RPMI8226 (cell line): ENCODE measurements at regions not wholly inside any gene's neighbourhood (a gene's known extent, or its start where the extent isn't known, plus 50 kb on each side); places are given as distances from the start of the nearest gene placed in this dataset.
"Not testable (repeated sequence)": the region's sequence is repeated elsewhere in the genome, so short reads cannot be mapped to it uniquely, and the experiment has no call there.

Source experiments
- DNase-seq: peaks from one replicate; pipeline ENCODE4 v3.0.0-alpha.2; 2015

DNA sequence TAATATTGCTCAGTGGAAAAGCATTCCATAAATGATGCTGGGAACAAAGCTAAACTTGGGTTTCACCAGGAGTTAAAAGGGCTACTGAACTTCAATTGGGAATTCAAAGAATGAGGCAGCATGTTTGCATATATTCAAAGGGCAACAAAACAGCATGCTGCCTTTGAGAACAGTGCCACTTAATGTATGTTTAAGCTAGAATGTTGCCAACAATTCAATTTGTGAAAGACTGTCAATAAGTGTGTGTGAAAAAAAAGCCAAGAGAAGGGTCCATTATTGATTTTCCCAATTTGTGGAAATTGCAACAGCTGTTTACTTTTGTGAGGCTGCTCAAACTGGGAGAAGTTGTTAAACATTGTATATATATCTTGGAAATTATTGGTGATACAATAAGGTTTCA, 701.9 kb upstream of the ACTRT1 start:
- no peak for DNase-seq

DNA sequence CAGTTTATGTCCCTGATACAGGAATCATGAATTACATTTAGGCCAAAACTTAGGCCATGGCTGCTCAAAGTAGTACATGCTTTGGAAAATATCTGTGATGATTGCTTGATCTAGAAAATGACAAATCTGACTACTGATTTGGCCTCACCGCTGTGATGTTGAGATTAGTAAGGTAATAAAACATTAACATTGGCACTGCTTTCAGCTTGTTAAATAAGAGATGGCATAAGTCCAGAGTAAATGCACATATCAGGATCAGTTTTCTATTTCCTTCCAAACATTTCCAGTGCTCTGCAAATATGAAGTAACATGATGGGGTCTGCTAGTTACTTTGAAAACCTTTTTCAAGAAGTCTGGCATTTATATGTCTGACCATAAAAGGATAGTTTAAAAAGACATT, 687.3 kb upstream of the ACTRT1 start:
- DNase-seq = no peak

DNA sequence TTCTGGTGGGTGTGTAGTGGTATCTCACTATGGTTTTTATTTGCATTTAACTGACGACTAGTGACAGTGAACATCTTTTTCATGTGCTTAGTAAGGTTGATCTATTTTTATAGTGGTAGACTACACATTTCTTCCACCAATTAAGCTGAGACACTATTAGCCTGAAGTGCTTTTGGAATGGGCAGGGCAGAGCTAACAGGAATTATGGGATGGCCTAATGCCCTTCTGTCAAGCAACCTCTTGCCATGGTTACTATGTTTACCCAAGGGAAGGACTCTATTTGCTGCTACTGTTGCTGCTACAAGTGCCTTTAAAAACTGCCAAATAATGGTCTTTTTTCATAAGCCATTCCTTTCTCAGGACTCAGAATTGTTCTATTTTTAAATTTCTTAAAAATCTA, 676.7 kb upstream of the ACTRT1 start:
- no peak for DNase-seq

DNA sequence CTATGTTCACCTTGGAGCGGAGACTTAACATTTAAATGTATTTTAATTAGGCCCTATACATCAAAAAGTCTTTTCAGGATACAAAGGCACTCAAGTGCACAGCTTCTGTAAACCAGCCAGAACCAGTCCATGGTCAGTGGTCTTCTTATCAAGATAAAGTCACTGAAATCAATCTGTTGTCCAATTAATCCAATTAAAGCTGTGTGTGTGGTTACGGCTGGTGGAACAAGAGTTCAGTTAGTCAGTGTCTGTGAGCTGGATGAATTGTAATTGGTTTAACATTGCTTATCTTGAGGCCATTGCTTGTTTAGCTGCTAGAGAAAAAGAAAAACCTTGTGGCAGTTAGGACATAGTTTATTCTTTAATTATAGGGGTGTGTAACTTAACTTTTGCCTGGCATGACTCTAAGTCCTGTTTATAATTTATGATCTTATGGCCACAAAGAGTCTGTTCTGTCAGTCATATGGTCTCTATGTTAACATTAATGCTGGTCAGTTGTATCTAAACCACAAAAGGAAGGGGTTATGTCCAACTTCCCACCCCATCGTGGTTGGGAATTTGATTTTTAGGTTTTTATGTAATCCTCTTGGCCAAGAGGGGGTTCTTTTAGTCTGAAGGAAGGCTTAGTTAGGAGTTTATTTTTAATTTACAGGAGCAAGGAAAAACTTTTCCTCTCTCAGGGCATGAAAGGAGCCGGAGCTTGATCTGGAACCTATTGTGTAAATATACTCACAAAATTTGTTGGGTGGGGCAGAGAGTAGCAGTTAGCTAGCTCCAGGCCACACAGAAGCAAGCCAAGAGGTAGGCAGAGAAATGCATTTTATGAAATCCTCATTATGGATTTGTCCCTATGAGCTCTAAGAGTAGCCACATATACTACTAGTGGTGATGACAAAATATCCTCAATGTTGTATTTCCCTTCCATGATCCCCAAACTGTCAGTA, 665.7 kb upstream of the ACTRT1 start:
- no peak for DNase-seq

DNA sequence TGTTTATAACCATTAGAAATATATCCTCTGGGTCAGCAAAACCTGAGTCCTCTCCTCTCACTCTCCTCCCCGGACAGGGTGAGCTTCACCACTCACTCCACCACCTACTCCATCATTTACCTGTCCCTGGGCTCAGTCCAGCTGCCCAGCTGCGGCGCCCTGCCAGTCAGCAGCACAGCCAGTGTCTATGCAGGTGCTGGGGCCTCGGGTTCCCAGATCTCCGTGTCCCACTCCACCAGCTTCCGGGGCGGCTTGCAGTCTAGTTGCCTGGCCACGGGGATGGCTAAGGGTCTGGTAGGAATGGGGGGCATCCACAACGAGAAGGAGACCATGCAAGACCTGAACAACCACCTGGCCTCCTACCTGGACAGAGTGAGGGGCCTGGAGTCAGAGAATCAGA, 662.2 kb upstream of the ACTRT1 start:
- DNase-seq = no peak

DNA sequence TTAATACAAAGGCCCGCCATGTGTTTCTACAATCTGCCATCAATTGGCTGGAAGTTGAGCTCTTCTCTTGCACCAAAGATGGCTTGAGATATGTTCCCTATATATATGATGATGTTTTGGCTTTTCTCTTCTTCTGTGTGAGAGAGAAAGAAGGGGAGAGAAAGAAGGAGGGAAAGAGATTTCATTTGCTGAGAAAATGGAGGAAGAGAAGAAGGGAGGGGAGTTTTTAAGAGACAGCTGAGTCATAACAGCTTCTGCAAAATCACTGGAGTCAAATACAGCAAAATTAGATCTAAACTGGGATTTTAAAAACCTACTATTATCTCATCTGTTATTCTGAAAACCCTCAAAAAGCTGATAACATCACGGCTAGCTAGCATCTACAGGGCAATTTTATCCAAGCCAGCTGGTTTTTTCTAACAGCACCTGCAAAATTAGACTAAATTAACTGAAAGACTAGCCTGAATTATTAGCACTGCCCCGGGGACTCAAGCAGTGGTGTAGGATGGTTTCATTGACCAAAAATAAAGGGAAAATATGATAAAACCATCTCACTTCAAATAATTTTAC, 647.6 kb upstream of the ACTRT1 start:
- no peak for DNase-seq

DNA sequence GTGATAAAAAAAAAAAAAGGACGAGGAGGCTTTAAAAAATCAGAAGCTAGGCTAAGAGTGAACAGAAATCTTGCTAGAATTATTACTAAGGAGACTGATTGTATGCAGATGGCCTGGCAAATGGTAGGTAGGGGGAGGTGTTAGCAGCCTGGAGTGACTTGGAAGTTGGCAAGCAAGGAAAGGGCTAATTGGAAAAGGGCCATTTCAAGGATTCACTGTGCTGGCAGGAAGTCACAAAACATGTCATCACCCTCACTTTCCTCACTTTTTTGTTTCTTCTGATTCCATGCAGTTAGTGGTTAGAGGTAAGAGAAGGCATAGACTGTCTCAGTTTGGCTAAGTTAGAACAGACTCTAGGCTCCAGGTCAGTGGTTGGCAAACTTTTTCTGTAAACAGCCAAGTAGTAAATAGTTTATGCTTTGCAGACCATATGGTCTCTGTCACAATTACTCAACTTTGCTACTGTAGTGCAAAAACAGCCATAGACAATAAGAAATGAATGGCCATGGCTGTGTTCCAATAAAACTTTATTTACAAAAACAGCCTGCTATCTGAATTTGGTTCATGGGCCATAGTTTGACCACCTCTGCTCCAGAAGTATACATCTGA, 646.5 kb upstream of the ACTRT1 start:
- no peak for DNase-seq

DNA sequence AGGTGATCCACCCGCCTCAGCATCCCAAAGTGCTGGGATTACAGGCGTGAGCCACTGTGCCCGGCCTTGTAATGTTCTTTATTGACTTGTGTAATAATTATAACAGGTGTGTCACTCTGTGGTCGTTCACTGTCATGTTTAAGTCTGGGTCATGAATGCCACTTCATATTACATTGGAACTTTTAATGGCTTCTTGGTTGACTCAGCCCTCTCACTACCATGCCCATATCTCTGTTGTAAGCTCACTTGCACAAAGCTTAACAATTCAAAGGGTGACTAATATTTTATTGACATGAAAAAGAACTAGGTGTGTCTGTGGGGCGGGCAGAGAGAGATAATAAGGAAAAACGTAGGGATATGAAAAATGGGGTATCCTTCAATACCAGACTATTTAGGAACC, 639.7 kb upstream of the ACTRT1 start:
- no peak for DNase-seq

DNA sequence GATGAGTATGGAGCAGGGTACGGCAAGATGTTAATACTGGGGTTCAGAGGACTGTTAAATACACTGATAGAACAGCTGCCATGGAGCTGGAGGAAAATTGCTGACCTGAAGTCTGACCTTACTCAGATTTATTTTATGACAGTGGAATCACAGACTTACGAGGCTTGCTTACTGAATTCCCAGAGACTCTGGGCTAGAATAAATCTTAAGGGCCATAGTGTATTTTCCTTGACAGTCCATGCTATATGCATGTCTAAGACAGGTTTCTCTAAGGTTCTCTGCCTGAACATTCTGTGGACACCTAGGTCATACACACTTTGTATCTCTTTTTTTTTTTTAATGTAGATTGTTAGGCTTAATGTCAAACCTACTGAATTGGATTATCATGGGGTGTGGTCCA, 633.2 kb upstream of the ACTRT1 start:
- no peak for DNase-seq

DNA sequence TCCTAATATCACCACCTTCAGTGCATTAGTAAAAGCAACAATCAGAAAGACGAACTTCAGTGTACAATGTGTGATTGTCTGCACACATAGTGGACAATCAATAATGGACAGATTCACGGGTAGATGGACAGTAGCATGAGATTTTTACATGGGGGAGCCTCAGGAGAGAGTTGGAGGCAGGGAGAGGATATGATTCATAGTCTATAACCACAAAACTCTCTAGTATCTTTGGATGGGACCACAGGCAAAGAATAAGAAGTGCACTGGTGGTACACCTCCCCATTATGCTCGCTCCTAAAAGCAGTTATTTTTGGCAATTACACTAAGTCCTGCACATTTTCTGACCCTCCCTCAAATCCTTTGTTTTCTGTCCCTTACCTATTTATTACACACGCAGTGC, 624.4 kb upstream of the ACTRT1 start:
- no peak for DNase-seq

DNA sequence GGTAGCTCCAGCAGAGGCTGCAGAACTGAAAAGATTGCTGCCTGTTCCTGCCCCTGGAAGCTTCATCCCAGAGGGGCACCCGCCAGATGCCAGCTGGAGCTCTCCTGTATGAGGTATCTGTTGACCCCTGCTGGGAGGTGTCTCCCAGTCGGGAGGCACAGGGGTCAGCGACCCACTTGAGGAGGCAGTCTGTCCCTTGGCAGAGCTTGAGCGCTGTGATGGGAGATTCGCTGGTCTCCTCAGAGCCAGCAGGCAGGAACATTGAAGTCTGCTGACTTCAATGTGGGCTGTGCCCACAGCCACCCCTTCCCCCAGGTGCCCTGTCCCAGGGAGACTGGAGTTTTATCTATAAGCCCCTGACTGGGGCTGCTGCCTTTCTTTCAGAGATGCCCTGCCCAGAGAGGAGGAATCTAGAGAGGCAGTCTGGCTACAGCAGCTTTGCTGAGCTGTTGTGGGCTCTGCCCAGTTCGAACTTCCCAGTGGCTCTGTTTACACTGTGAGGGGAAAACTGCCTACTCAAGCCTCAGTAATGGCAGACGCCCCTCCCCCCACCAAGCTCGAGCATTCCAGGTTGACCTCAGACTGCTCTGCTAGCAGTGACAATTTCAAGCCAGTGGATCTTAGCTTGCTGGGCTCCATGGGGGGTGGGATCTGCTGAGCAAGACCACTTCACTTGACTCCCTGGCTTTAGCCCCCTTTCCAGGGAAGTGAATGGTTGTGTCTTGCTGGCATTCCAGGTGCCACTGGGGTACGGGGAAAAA, 622.3 kb upstream of the ACTRT1 start:
- DNase-seq = not testable (repeated sequence)

DNA sequence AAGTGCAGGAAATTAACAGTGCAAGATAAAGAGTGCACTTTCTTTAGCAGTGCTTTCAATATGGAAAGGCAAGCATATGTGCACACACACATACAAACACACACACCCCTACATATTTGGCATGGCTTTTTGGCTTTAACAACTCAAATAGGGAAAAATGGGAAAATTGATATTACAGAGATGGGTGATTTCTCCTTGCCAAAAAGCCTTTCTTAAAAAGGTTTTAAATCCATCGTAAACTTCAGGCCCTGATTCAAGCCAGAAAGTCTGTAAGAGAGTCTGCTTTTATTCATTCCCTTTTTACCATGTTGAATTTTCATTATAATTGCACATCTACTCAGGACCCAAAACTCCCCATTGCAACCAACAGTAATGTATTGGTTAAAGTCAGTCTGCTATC, 612.0 kb upstream of the ACTRT1 start:
- no peak for DNase-seq

DNA sequence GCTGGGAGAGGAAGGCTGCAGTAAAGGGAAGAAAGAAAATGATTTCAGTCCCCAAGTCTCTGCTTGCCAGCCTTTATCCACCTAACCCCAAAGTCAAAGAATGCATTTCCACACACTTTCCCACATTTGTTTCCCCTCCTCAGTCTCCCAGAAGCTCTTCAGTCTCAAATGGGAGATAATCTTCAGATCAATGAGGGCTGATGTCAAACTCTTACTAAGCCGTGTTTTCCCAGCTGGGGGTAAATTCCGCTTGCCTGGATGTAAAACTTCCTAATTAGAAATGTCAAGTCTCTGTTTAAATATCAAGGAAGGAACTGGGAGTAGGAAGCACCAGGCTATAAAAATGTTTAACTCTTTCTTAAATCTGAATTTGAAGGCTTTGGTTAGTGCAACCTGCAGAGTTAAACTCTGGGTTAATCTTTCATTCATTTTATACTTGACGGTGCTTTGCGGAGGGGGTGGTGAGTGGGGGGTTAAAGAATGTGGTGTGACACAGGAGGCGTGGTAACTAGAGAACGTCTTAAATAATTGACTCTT, 601.4 kb upstream of the ACTRT1 start:
- DNase-seq = no peak

DNA sequence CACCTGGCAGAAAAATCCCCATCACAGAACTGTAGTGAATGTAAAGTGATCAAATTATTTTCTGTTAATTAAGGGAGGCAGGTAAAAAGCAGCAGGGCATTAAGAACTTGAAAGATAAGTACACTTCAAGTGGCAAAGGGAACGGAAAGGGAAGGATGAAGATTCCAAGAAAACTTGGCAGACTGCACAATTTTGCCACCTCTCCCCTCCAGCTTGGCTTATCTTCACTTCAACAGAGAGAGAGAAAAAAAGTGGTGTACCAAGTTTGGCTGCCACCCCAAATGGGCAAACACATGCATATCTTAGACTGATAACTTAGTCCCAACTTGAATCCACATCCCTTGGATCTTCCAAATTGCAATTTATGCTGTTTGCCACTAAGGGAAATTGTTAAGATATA, 598.1 kb upstream of the ACTRT1 start:
- DNase-seq = no peak

DNA sequence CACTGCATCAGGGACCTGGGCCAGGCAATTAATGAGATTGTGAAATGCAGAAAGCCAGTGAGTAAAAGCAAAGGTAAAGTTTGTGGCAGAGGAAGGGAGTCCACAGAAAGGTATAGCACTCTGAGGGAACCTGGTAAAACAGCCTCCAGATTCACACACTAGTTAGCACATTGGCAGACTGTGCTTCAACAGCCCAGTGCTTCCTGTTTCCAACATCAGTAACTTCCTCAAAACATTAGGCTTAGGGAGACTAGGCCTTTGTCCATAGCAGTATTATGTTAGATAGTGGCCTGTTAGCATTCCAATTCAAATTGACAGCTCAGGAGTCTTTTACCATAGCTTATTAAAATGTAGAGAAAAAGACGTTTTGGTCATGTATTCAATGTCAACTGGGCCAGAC, 582.6 kb upstream of the ACTRT1 start:
- no peak for DNase-seq

DNA sequence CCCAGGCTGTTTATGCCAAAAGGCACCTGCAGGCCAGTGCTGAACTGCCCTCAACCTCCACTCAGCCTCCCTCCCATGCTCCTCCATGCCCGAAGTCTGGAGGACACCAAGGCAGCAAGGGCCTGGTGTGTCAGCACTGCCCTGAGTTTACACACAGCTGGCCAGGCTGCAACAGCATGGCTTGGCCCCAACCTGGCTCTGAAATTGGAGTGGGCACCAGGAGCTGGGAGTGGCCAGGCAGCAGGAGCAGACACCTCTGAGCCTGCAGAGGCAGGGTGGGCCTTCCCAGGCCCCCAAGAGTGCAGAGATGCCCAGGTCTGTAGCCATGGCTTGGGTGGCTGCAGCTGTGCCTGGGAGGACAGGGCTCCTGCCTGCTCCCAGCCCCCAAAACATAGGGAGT, 571.2 kb upstream of the ACTRT1 start:
- DNase-seq = no peak

DNA sequence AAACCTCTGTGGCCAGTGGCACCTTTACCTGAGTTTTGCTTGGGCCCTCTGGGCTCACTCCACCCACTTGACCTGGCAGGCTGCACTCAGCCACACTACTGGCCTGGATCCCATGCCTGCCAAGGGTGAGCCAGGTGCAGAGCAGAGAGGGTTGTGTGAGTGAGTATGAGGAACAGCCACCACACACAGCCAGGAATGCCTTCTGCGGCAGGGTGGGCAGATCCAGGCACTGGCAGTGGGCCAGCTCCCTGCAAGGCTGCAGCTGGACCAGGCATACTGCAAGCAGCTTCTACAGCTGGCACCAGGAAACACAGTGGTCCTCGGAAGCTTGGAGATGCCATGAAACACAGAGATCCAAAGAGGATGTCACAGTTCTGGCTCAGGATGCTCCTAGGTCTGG, 570.1 kb upstream of the ACTRT1 start:
- no peak for DNase-seq

DNA sequence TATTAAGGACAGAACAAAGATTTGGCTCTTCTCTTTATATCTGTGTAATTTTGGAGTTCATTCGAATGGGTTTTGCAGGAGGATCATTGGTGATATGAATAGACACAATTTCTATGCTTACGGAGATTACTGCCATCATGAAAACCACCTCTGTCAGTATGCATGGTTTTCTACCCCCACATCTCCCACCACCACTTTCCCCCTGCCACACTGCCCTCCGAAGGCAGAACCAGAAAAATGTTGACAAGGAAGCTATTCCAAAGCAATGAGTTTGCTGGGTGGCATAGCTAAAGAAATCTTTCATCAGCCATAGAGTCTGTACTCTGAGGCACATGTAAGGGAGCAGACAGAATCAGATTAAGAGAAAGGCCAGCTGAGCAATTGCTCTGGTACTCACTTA, 567.3 kb upstream of the ACTRT1 start:
- no peak for DNase-seq

DNA sequence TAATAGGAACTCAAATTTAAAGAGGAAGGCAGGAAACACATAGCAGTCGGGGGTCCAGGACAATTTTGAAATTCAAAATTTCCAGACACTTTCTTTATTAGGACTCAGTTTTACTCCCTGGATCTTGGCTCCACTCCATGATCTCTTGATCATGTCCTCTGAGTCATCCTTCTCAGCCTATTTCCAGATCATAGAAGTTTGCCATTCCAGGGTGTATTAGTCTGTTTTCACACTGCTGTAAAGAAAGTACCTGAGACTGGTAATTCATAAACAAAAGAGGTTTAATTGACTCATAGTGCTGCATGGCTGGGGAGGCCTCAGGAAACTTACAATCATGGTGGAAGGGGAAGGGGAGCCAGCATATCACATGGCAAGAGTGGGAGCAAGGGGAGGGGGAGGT, 564.7 kb upstream of the ACTRT1 start:
- no peak for DNase-seq

DNA sequence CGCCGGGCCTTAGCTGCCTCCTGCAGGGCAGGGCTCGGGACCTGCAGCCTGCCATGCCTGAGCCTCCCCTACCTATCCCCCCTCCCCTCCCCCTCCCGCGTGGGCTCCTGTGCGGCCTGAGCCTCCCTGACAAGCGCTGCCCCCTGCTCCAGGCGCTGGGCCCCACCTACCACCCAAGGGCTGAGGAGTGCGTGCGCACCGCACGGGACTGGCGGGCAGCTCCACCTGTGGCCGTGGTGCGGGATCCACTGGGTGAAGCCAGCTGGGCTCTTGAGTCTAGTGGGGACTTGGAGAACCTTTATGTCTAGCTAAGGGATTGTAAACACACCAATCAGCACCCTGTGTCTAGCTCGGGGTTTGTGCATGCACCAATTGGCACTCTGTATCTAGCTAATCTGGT, 554.6 kb upstream of the ACTRT1 start:
- not testable (repeated sequence) for DNase-seq

DNA sequence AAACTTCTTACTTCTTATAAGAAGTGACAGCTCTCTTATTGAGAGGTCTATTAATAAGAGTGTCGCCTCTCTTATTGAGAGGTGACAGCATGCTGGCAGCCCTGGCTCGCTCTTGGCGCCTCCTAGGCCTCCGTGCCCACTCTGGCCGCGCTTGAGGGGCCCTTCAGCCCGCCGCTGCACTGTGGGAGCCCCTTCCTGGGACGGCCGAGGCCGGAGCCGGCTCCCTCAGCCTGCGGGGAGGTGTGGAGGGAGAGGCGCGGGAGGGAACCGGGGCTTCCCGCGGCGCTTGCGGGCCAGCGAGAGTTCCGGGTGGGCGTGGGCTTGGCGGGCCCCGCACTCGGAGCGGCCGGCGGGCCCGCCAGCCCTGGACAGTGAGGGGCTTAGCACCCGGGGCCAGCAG, 554.2 kb upstream of the ACTRT1 start:
- DNase-seq = not testable (repeated sequence)

DNA sequence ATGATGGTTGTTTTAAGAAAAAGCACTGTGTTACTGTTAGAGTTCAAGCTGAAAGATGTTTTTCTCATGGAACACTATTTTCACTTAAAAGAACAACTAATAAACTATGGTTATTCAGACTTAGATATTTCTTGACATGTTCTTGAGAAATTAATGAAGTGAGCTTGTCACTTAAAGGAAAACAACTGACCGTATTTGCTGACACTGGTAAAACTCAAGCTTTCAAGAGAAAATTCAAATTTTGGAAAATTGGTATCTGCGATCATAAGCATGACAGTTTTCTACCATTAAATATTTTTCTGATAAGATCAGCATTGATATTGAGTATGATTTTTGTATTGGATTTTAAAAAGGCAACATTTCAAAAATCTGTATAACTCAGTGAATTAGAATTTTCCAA, 549.5 kb upstream of the ACTRT1 start:
- DNase-seq = no peak

DNA sequence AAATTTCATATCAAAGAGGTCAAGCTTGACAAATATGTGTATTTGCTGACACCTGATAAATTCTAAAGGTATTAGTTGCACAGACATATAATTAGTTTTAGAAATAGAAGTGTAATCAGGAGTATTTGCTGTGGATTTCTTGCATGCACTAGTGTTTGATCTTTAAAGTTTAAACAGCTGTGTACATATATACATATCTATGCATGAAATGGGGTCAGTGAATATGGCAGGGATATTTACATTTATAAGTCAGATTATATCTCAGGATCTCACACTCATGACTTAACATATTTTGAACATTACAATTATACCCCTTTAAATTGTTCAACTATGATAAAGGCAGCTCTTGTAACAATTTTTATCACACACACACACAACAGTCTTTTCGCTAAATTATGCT, 547.4 kb upstream of the ACTRT1 start:
- DNase-seq = no peak
